ENCODE measurements at regions not wholly inside any gene's neighbourhood (a gene's known extent, or its start where the extent isn't known, plus 50 kb on each side); places are given as distances from the start of the nearest gene placed in this dataset.

GRCh38 chr3:178302966-178303930, 233.0 kb upstream of the KCNMB2 start:
- FAIRE-seq: no peak
- Histone ChIP-seq H3K4me3 (ENCODE audit: low read depth, low read length) (no peak overlapping the region), H3K27me3 (ENCODE audit: control insufficient read depth, insufficient read depth, low read length) (no peaks in the 10 kb centered on the region), H3K36me3 (ENCODE audit: control insufficient read depth, insufficient read depth, low read length) (no peaks in the 10 kb centered on the region)
- DNase-seq (ENCODE audit: low read depth): peak; percentile 17
- no peak for TF ChIP-seq CTCF (IDR thresholded peaks at IDR 0.05; ENCODE audit: insufficient read depth, low read length, severe bottlenecking)

- Histone ChIP-seq H3K4me3 (ENCODE audit: low read depth, low read length) (no peak overlapping the region), H3K27me3 (ENCODE audit: control insufficient read depth, insufficient read depth, low read length) (no peaks in the 10 kb centered on the region), H3K36me3 (ENCODE audit: control insufficient read depth, insufficient read depth, low read length) (no peaks in the 10 kb centered on the region)
- DNase-seq (ENCODE audit: low read depth): peak; percentile 48
- no peak for FAIRE-seq
- TF ChIP-seq CTCF (IDR thresholded peaks at IDR 0.05; ENCODE audit: insufficient read depth, low read length, severe bottlenecking): no peak
Observed at GRCh38 chr3:178304758-178305467, 231.3 kb upstream of the KCNMB2 start.

- DNase-seq (ENCODE audit: low read depth): no peak
- Histone ChIP-seq H3K4me3 (ENCODE audit: low read depth, low read length) (no peak overlapping the region), H3K36me3 (ENCODE audit: control insufficient read depth, insufficient read depth, low read length) (no peaks in the 10 kb centered on the region), H3K27me3 (ENCODE audit: control insufficient read depth, insufficient read depth, low read length) (no peaks in the 10 kb centered on the region)
- TF ChIP-seq CTCF (IDR thresholded peaks at IDR 0.05; ENCODE audit: insufficient read depth, low read length, severe bottlenecking): no peak
- no peak for FAIRE-seq
Observed at GRCh38 chr3:178306432-178307115, 229.7 kb upstream of the KCNMB2 start.

- no peak for DNase-seq (ENCODE audit: low read depth)
- H3K27me3 ChIP-seq (ENCODE audit: control insufficient read depth, insufficient read depth, low read length): no peaks in the 10 kb centered on the region
- no peak for TF ChIP-seq CTCF (IDR thresholded peaks at IDR 0.05; ENCODE audit: insufficient read depth, low read length, severe bottlenecking)
- FAIRE-seq: no peak
- H3K4me3 ChIP-seq (ENCODE audit: low read depth, low read length): no peak overlapping the region
- H3K36me3 ChIP-seq (ENCODE audit: control insufficient read depth, insufficient read depth, low read length): no peaks in the 10 kb centered on the region
Observed at GRCh38 chr3:178308771-178309170, 227.5 kb upstream of the KCNMB2 start.

- FAIRE-seq (no peak), DNase-seq (ENCODE audit: low read depth) (no peak)
- no peak overlapping the region for H3K4me3 ChIP-seq (ENCODE audit: low read depth, low read length)
- no peak for TF ChIP-seq CTCF (IDR thresholded peaks at IDR 0.05; ENCODE audit: insufficient read depth, low read length, severe bottlenecking)
- H3K27me3 ChIP-seq (ENCODE audit: control insufficient read depth, insufficient read depth, low read length): no peaks in the 10 kb centered on the region
- H3K36me3 ChIP-seq (ENCODE audit: control insufficient read depth, insufficient read depth, low read length): no peaks in the 10 kb centered on the region
Observed at GRCh38 chr3:178310949-178311348, 225.3 kb upstream of the KCNMB2 start.
